ENCODE measurements at regions not wholly inside any gene's neighbourhood (a gene's known extent, or its start where the extent isn't known, plus 50 kb on each side); places are given as distances from the start of the nearest gene placed in this dataset.
"Not testable (repeated sequence)": the region's sequence is repeated elsewhere in the genome, so short reads cannot be mapped to it uniquely, and the experiment has no call there.

GRCh38 chr21:20452935-20453334 lies 545.3 kb upstream of the NCAM2 start:
- ChIA-PET CTCF (no interaction called here), POLR2A (no interaction called here)
- DNase-seq (no peak), ATAC-seq (no peak)
- Mint-ChIP-seq H3K27me3 (no peaks in the 10 kb centered on the region), H3K4me3 (no peak overlapping the region), H3K4me1 (no peaks in the 10 kb centered on the region), H3K27ac (no peak overlapping the region), H3K36me3 (ENCODE audit: low read depth) (no peaks in the 10 kb centered on the region), H3K9me3 (ENCODE audit: low read depth) (peaks cover 3% of the 10 kb centered on the region)
- intact Hi-C loops (cut with DNase I, micrococcal nuclease): no loop called here

GRCh38 chr21:20459838-20460237 lies 538.4 kb upstream of the NCAM2 start:
- Mint-ChIP-seq H3K36me3 (ENCODE audit: low read depth) (no peaks in the 10 kb centered on the region), H3K27me3 (no peaks in the 10 kb centered on the region), H3K9me3 (ENCODE audit: low read depth) (peaks cover 2% of the 10 kb centered on the region), H3K4me1 (no peaks in the 10 kb centered on the region), H3K4me3 (no peak overlapping the region), H3K27ac (no peak overlapping the region)
- DNase-seq (no peak), ATAC-seq (no peak)
- intact Hi-C loops (cut with DNase I, micrococcal nuclease): no loop called here
- ChIA-PET POLR2A (interaction anchor here (0.5 kb wide), 1 partner anchor 21 kb away, joined by 3 read pairs; no protein-coding TSS in a partner anchor), CTCF (no interaction called here)

GRCh38 chr21:20463362-20463761 lies 534.8 kb upstream of the NCAM2 start:
- intact Hi-C loops (cut with DNase I, micrococcal nuclease): no loop called here
- ATAC-seq (no peak), DNase-seq (no peak)
- no peaks in the 10 kb centered on the region for H3K36me3 Mint-ChIP-seq (ENCODE audit: low read depth)
- H3K27ac Mint-ChIP-seq: no peak overlapping the region
- CTCF ChIA-PET: no interaction called here
- no peaks in the 10 kb centered on the region for H3K4me1 Mint-ChIP-seq
- H3K4me3 Mint-ChIP-seq: no peak overlapping the region
- H3K27me3 Mint-ChIP-seq: no peaks in the 10 kb centered on the region
- POLR2A ChIA-PET: no interaction called here
- peaks cover 5% of the 10 kb centered on the region for H3K9me3 Mint-ChIP-seq (ENCODE audit: low read depth)

GRCh38 chr21:20469361-20469760 lies 528.8 kb upstream of the NCAM2 start:
- ChIA-PET CTCF (no interaction called here), POLR2A (no interaction called here)
- Mint-ChIP-seq H3K27ac (no peak overlapping the region), H3K9me3 (ENCODE audit: low read depth) (peaks cover 6% of the 10 kb centered on the region), H3K36me3 (ENCODE audit: low read depth) (no peaks in the 10 kb centered on the region), H3K4me1 (no peaks in the 10 kb centered on the region), H3K27me3 (no peaks in the 10 kb centered on the region), H3K4me3 (no peak overlapping the region)
- DNase-seq (no peak), ATAC-seq (no peak)
- intact Hi-C loops (cut with DNase I, micrococcal nuclease): no loop called here

GRCh38 chr21:20486303-20486702 lies 511.9 kb upstream of the NCAM2 start:
- H3K27ac Mint-ChIP-seq: no peak overlapping the region
- intact Hi-C loops (cut with DNase I, micrococcal nuclease): no loop called here
- DNase-seq: no peak

GRCh38 chr21:20502915-20503314 lies 495.3 kb upstream of the NCAM2 start:
- ATAC-seq; intact Hi-C loops (cut with DNase I, micrococcal nuclease); H3K4me1 Mint-ChIP-seq; POLR2A ChIA-PET; H3K27me3 Mint-ChIP-seq; H3K36me3 Mint-ChIP-seq (ENCODE audit: low read depth); H3K27ac Mint-ChIP-seq; H3K4me3 Mint-ChIP-seq; DNase-seq; CTCF ChIA-PET: not testable (repeated sequence)
- peaks cover 45% of the 10 kb centered on the region for H3K9me3 Mint-ChIP-seq (ENCODE audit: low read depth)

More at GRCh38 chr21:20486303-20486702, 511.9 kb upstream of the NCAM2 start:
- H3K36me3 Mint-ChIP-seq (ENCODE audit: low read depth): no peaks in the 10 kb centered on the region
- no peak for ATAC-seq
- H3K4me3 Mint-ChIP-seq: no peak overlapping the region
- H3K4me1 Mint-ChIP-seq: no peaks in the 10 kb centered on the region
- H3K9me3 Mint-ChIP-seq (ENCODE audit: low read depth): peaks cover 3% of the 10 kb centered on the region
- no peaks in the 10 kb centered on the region for H3K27me3 Mint-ChIP-seq
- ChIA-PET POLR2A (no interaction called here), CTCF (no interaction called here)

- Mint-ChIP-seq H3K4me1 (no peaks in the 10 kb centered on the region), H3K27ac (no peak overlapping the region), H3K27me3 (no peaks in the 10 kb centered on the region), H3K36me3 (ENCODE audit: low read depth) (no peaks in the 10 kb centered on the region), H3K4me3 (no peak overlapping the region), H3K9me3 (ENCODE audit: low read depth) (peaks cover 29% of the 10 kb centered on the region)
- ATAC-seq: no peak
- intact Hi-C loops (cut with DNase I, micrococcal nuclease): no loop called here
- POLR2A ChIA-PET: no interaction called here
- CTCF ChIA-PET: no interaction called here
- DNase-seq: no peak
Measured at GRCh38 chr21:20507783-20508182, 490.4 kb upstream of the NCAM2 start.

GRCh38 chr21:20511216-20511880 lies 486.9 kb upstream of the NCAM2 start:
- ATAC-seq (no peak), DNase-seq (no peak)
- POLR2A ChIA-PET: no interaction called here
- H3K4me3 Mint-ChIP-seq: no peak overlapping the region
- H3K9me3 Mint-ChIP-seq (ENCODE audit: low read depth): peaks cover 6% of the 10 kb centered on the region
- H3K27me3 Mint-ChIP-seq: no peaks in the 10 kb centered on the region
- intact Hi-C loops (cut with DNase I, micrococcal nuclease): no loop called here
- H3K36me3 Mint-ChIP-seq (ENCODE audit: low read depth): no peaks in the 10 kb centered on the region
- no peak overlapping the region for H3K27ac Mint-ChIP-seq
- CTCF ChIA-PET: no interaction called here
- H3K4me1 Mint-ChIP-seq: no peaks in the 10 kb centered on the region

GRCh38 chr21:20515446-20515845 lies 482.8 kb upstream of the NCAM2 start:
- CTCF ChIA-PET: no interaction called here
- intact Hi-C loops (cut with DNase I, micrococcal nuclease): no loop called here
- H3K9me3 Mint-ChIP-seq (ENCODE audit: low read depth): no peaks in the 10 kb centered on the region

GRCh38 chr21:20519076-20519475 lies 479.1 kb upstream of the NCAM2 start:
- Mint-ChIP-seq H3K27me3 (no peaks in the 10 kb centered on the region), H3K4me1 (no peaks in the 10 kb centered on the region), H3K9me3 (ENCODE audit: low read depth) (peaks cover 3% of the 10 kb centered on the region), H3K36me3 (ENCODE audit: low read depth) (no peaks in the 10 kb centered on the region), H3K4me3 (no peak overlapping the region), H3K27ac (no peak overlapping the region)
- ChIA-PET CTCF (no interaction called here), POLR2A (no interaction called here)
- intact Hi-C loops (cut with DNase I, micrococcal nuclease): no loop called here
- no peak for ATAC-seq
- no peak for DNase-seq

More at GRCh38 chr21:20515446-20515845, 482.8 kb upstream of the NCAM2 start:
- Mint-ChIP-seq H3K27ac (no peak overlapping the region), H3K27me3 (no peaks in the 10 kb centered on the region), H3K4me3 (no peak overlapping the region), H3K36me3 (ENCODE audit: low read depth) (no peaks in the 10 kb centered on the region), H3K4me1 (no peaks in the 10 kb centered on the region)
- POLR2A ChIA-PET: no interaction called here
- ATAC-seq (no peak), DNase-seq (no peak)

GRCh38 chr21:20522611-20523010 lies 475.6 kb upstream of the NCAM2 start:
- Mint-ChIP-seq H3K27me3 (no peaks in the 10 kb centered on the region), H3K36me3 (ENCODE audit: low read depth) (no peaks in the 10 kb centered on the region), H3K27ac (no peak overlapping the region), H3K4me1 (no peaks in the 10 kb centered on the region), H3K4me3 (no peak overlapping the region), H3K9me3 (ENCODE audit: low read depth) (peaks cover 3% of the 10 kb centered on the region)
- CTCF ChIA-PET: no interaction called here
- ATAC-seq (no peak), DNase-seq (no peak)
- POLR2A ChIA-PET: no interaction called here
- intact Hi-C loops (cut with DNase I, micrococcal nuclease): no loop called here

- H3K4me1 Mint-ChIP-seq: no peaks in the 10 kb centered on the region
- no peaks in the 10 kb centered on the region for H3K36me3 Mint-ChIP-seq (ENCODE audit: low read depth)
- peaks cover 3% of the 10 kb centered on the region for H3K9me3 Mint-ChIP-seq (ENCODE audit: low read depth)
- no peak overlapping the region for H3K4me3 Mint-ChIP-seq
- H3K27me3 Mint-ChIP-seq: no peaks in the 10 kb centered on the region
- ATAC-seq (no peak), DNase-seq (no peak)
- intact Hi-C loops (cut with DNase I, micrococcal nuclease): no loop called here
- CTCF ChIA-PET: no interaction called here
- POLR2A ChIA-PET: no interaction called here
- H3K27ac Mint-ChIP-seq: no peak overlapping the region
Measured at GRCh38 chr21:20523191-20523590, 475.0 kb upstream of the NCAM2 start.
